ENCODE measurements at regions not wholly inside any gene's neighbourhood (a gene's known extent, or its start where the extent isn't known, plus 50 kb on each side); places are given as distances from the start of the nearest gene placed in this dataset.

DNA sequence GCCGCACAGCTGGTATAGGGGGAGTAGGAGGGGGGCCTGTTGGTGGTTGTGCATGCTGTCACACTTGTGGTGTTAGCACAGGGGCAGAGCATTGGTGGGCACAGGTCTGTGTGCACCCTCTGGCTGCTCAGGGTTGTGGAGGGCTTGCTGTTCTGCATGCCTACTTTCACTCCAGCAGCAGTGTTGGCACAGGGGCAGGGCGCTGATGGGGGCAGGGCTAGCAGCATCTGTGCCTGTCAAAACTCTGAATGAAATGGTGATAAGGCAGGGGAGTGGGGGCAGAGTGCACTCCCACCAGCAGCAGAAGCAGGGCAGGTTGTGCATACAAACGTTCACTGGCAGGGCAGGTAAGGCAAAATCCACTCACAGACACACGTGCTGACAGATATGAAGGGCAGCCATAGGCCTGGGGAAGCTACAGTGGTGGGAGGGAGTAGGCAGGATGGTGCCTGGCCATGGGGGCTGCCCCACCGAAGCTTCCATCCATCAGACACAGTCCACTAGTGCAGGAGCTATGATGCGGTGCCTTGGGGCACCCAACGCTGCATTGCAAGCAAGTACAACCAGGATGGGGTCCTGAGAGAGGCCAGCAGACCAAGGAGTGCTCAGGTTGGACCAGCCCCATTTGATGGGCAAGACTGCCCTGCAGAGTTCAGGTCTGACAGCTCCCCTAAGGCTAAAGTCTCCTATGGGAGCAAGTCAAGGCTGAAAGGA lies 160.7 kb upstream of the SPANXC start:
- WGBS (ENCODE audit: insufficient coverage) = 59% methylated on average over 5 of the region's 7 CpGs
- DNase-seq = no peak
- Histone ChIP-seq H3K4me1 (ENCODE audit: control insufficient read depth, insufficient read depth, low read length) (no peaks in the 10 kb centered on the region), H3K4me3 (ENCODE audit: low read length) (no peak overlapping the region), H3K27ac (ENCODE audit: low read length) (no peak overlapping the region), H3K9me3 (replicated peaks; ENCODE audit: control insufficient read depth, low read depth, low read length) (no peaks in the 10 kb centered on the region), H3K36me3 (ENCODE audit: control insufficient read depth, insufficient read depth, low read length) (no peaks in the 10 kb centered on the region), H3K27me3 (ENCODE audit: control insufficient read depth, insufficient read depth, low read length) (peaks cover 3% of the 10 kb centered on the region)

GRCh38 chrX:141396536-141396935 lies 154.2 kb upstream of the SPANXC start:
- no CpG with 5 or more reads among the region's 1 CpG for WGBS (ENCODE audit: insufficient coverage)
- DNase-seq = no peak
- no peaks in the 10 kb centered on the region for H3K27me3 ChIP-seq (ENCODE audit: control insufficient read depth, insufficient read depth, low read length)
- no peaks in the 10 kb centered on the region for H3K9me3 ChIP-seq (replicated peaks; ENCODE audit: control insufficient read depth, low read depth, low read length)
- no peak overlapping the region for H3K27ac ChIP-seq (ENCODE audit: low read length)
- no peaks in the 10 kb centered on the region for H3K4me1 ChIP-seq (ENCODE audit: control insufficient read depth, insufficient read depth, low read length)
- H3K36me3 ChIP-seq (ENCODE audit: control insufficient read depth, insufficient read depth, low read length) = no peaks in the 10 kb centered on the region
- no peak overlapping the region for H3K4me3 ChIP-seq (ENCODE audit: low read length)

GRCh38 chrX:141375011-141375760 lies 132.9 kb upstream of the SPANXC start:
- no CpG with 5 or more reads among the region's 2 CpGs for WGBS (ENCODE audit: insufficient coverage)
- no peaks in the 10 kb centered on the region for H3K4me1 ChIP-seq (ENCODE audit: control insufficient read depth, insufficient read depth, low read length)
- H3K27me3 ChIP-seq (ENCODE audit: control insufficient read depth, insufficient read depth, low read length) = no peaks in the 10 kb centered on the region
- no peaks in the 10 kb centered on the region for H3K36me3 ChIP-seq (ENCODE audit: control insufficient read depth, insufficient read depth, low read length)
- DNase-seq = peak; percentile 54
- H3K27ac ChIP-seq (ENCODE audit: low read length) = no peak overlapping the region
- H3K9me3 ChIP-seq (replicated peaks; ENCODE audit: control insufficient read depth, low read depth, low read length) = no peaks in the 10 kb centered on the region
- H3K4me3 ChIP-seq (ENCODE audit: low read length) = no peak overlapping the region

GRCh38 chrX:141341743-141342142 lies 99.4 kb upstream of the SPANXC start:
- no peak for DNase-seq
- H3K4me1 ChIP-seq (ENCODE audit: control insufficient read depth, insufficient read depth, low read length) = no peaks in the 10 kb centered on the region
- no peaks in the 10 kb centered on the region for H3K27me3 ChIP-seq (ENCODE audit: control insufficient read depth, insufficient read depth, low read length)
- no peaks in the 10 kb centered on the region for H3K36me3 ChIP-seq (ENCODE audit: control insufficient read depth, insufficient read depth, low read length)
- WGBS (ENCODE audit: insufficient coverage) = no CpG with 5 or more reads among the region's 2 CpGs
- no peak overlapping the region for H3K4me3 ChIP-seq (ENCODE audit: low read length)
- H3K9me3 ChIP-seq (replicated peaks; ENCODE audit: control insufficient read depth, low read depth, low read length) = no peaks in the 10 kb centered on the region
- no peak overlapping the region for H3K27ac ChIP-seq (ENCODE audit: low read length)

- Histone ChIP-seq H3K27me3 (ENCODE audit: control insufficient read depth, insufficient read depth, low read length) (no peaks in the 10 kb centered on the region), H3K27ac (ENCODE audit: low read length) (no peak overlapping the region), H3K4me1 (ENCODE audit: control insufficient read depth, insufficient read depth, low read length) (no peaks in the 10 kb centered on the region), H3K9me3 (replicated peaks; ENCODE audit: control insufficient read depth, low read depth, low read length) (no peaks in the 10 kb centered on the region), H3K36me3 (ENCODE audit: control insufficient read depth, insufficient read depth, low read length) (no peaks in the 10 kb centered on the region), H3K4me3 (ENCODE audit: low read length) (no peak overlapping the region)
- DNase-seq = peak; percentile 64
- WGBS (ENCODE audit: insufficient coverage) = 49% methylated on average over 2 of the region's 5 CpGs
Measured at GRCh38 chrX:141341341-141341740, 99.0 kb upstream of the SPANXC start.

GRCh38 chrX:141320801-141321200 lies 78.5 kb upstream of the SPANXC start:
- WGBS (ENCODE audit: insufficient coverage) = no CpG with 5 or more reads among the region's 2 CpGs
- no peak overlapping the region for H3K4me3 ChIP-seq (ENCODE audit: low read length)
- H3K4me1 ChIP-seq (ENCODE audit: control insufficient read depth, insufficient read depth, low read length) = no peaks in the 10 kb centered on the region
- H3K27ac ChIP-seq (ENCODE audit: low read length) = no peak overlapping the region
- H3K9me3 ChIP-seq (replicated peaks; ENCODE audit: control insufficient read depth, low read depth, low read length) = no peaks in the 10 kb centered on the region
- H3K27me3 ChIP-seq (ENCODE audit: control insufficient read depth, insufficient read depth, low read length) = no peaks in the 10 kb centered on the region
- no peaks in the 10 kb centered on the region for H3K36me3 ChIP-seq (ENCODE audit: control insufficient read depth, insufficient read depth, low read length)
- no peak for DNase-seq

DNA sequence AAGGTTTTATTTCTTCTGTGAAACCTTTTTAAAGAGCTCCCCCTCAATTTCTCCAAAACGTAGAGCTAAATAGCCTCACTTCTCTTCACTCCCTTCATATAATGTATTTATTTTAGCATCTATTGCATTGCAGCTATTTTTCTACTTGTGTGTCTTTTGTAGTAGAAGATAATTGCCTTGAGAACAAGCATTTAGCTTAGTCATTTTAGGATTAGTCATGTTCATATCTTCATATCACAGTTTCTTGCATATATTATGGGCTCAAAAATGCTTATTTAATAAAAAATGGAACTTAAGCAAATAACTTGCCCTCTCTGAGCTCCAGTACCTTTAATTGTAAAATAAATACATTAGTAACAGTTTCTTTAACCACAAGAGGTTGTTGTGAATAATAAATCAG lies 72.1 kb upstream of the SPANXC start:
- Histone ChIP-seq H3K4me3 (ENCODE audit: low read length) (no peak overlapping the region), H3K4me1 (ENCODE audit: control insufficient read depth, insufficient read depth, low read length) (no peaks in the 10 kb centered on the region), H3K27me3 (ENCODE audit: control insufficient read depth, insufficient read depth, low read length) (no peaks in the 10 kb centered on the region), H3K27ac (ENCODE audit: low read length) (no peak overlapping the region), H3K9me3 (replicated peaks; ENCODE audit: control insufficient read depth, low read depth, low read length) (no peaks in the 10 kb centered on the region), H3K36me3 (ENCODE audit: control insufficient read depth, insufficient read depth, low read length) (no peaks in the 10 kb centered on the region)
- WGBS (ENCODE audit: insufficient coverage) = no CpG with 5 or more reads among the region's 1 CpG
- no peak for DNase-seq

DNA sequence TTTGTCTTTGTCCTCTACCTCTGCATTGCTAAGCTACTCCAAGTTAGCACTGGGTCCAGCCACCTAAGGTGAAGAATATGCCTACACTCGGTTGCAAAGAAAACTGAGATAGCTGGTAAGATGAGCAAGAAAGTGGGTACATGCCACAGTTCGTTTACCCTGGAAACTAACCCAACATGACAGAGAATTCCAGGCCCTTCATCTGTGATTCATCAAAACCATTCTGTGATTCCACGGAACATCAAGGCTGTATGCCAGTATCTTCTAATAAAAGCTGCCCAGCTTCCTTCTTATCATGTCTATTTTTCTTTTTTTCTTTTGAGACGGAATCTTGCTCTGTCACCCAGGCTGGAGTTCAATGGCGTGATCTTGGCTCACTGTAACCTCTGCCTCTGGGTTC lies 58.7 kb upstream of the SPANXC start:
- Histone ChIP-seq H3K27me3 (ENCODE audit: control insufficient read depth, insufficient read depth, low read length) (no peaks in the 10 kb centered on the region), H3K9me3 (replicated peaks; ENCODE audit: control insufficient read depth, low read depth, low read length) (peaks cover under 1% of the 10 kb centered on the region), H3K4me3 (ENCODE audit: low read length) (no peak overlapping the region), H3K4me1 (ENCODE audit: control insufficient read depth, insufficient read depth, low read length) (no peaks in the 10 kb centered on the region), H3K36me3 (ENCODE audit: control insufficient read depth, insufficient read depth, low read length) (no peaks in the 10 kb centered on the region), H3K27ac (ENCODE audit: low read length) (no peak overlapping the region)
- WGBS (ENCODE audit: insufficient coverage) = 88% methylated on average over 2 of the region's 5 CpGs
- no peak for DNase-seq
